NCI-H1092 (cell line): ENCODE measurements at regions not wholly inside any gene's neighbourhood (a gene's known extent, or its start where the extent isn't known, plus 50 kb on each side); places are given as distances from the start of the nearest gene placed in this dataset.

Source experiments
- DNase-seq: peaks from one replicate; lab custom pipeline; 2025; lab: John Stamatoyannopoulos, UW

GRCh38 chr11:23359297-23359696, 499.0 kb upstream of the CCDC179 start:
- DNase-seq: no peak

- DNase-seq: no peak
Measured at GRCh38 chr11:23364076-23364475, 503.8 kb upstream of the CCDC179 start.

GRCh38 chr11:23370580-23371275, 510.5 kb upstream of the CCDC179 start:
- DNase-seq: no peak

GRCh38 chr11:23377909-23378308, 517.6 kb upstream of the CCDC179 start:
- no peak for DNase-seq

- no peak for DNase-seq
Measured at GRCh38 chr11:23391031-23391430, 530.8 kb upstream of the CCDC179 start.

- no peak for DNase-seq
Measured at GRCh38 chr11:23398052-23398451, 537.8 kb upstream of the CCDC179 start.

- DNase-seq: no peak
Measured at GRCh38 chr11:23399995-23400394, 539.7 kb upstream of the CCDC179 start.

- no peak for DNase-seq
Measured at GRCh38 chr11:23403210-23404185, 543.2 kb upstream of the CCDC179 start.

- DNase-seq: no peak
Measured at GRCh38 chr11:23404225-23405160, 544.2 kb upstream of the CCDC179 start.

- DNase-seq: no peak
Measured at GRCh38 chr11:23405350-23405937, 545.2 kb upstream of the CCDC179 start.

- DNase-seq: no peak
Measured at GRCh38 chr11:23406131-23406819, 546.0 kb upstream of the CCDC179 start.

- DNase-seq: no peak
Measured at GRCh38 chr11:23413057-23413456, 552.8 kb upstream of the CCDC179 start.

GRCh38 chr11:23423104-23423503, 562.8 kb upstream of the CCDC179 start:
- DNase-seq: no peak

GRCh38 chr11:23423656-23424055, 563.4 kb upstream of the CCDC179 start:
- DNase-seq: no peak

GRCh38 chr11:23425381-23425780, 565.1 kb upstream of the CCDC179 start:
- DNase-seq: no peak

GRCh38 chr11:23429569-23429968, 569.3 kb upstream of the CCDC179 start:
- no peak for DNase-seq

GRCh38 chr11:23453522-23453921, 593.2 kb upstream of the CCDC179 start:
- DNase-seq: no peak

- no peak for DNase-seq
Measured at GRCh38 chr11:23455321-23455891, 595.1 kb upstream of the CCDC179 start.

GRCh38 chr11:23457641-23458040, 597.4 kb upstream of the CCDC179 start:
- no peak for DNase-seq

GRCh38 chr11:23471878-23472277, 611.6 kb upstream of the CCDC179 start:
- no peak for DNase-seq

GRCh38 chr11:23473782-23474181, 613.5 kb upstream of the CCDC179 start:
- no peak for DNase-seq
